ENCODE measurements at regions not wholly inside any gene's neighbourhood (a gene's known extent, or its start where the extent isn't known, plus 50 kb on each side); places are given as distances from the start of the nearest gene placed in this dataset.

GRCh38 chr22:48979482-48979881 is 848.2 kb downstream of the BRD1 start:
- no peak for FAIRE-seq

GRCh38 chr22:48976556-48977535 is 850.8 kb downstream of the BRD1 start:
- no peak for FAIRE-seq

- FAIRE-seq = no peak
Observed at GRCh38 chr22:48975886-48976285, 851.8 kb downstream of the BRD1 start.

GRCh38 chr22:48975316-48975741 is 852.3 kb downstream of the BRD1 start:
- FAIRE-seq = no peak

GRCh38 chr22:48974443-48975315 is 853.0 kb downstream of the BRD1 start:
- FAIRE-seq = no peak

- no peak for FAIRE-seq
Observed at GRCh38 chr22:48973694-48974041, 854.0 kb downstream of the BRD1 start.

GRCh38 chr22:48972979-48973693 is 854.5 kb downstream of the BRD1 start:
- no peak for FAIRE-seq

- no peak for FAIRE-seq
Observed at GRCh38 chr22:48968201-48968959, 859.3 kb downstream of the BRD1 start.

- FAIRE-seq = no peak
Observed at GRCh38 chr22:48963405-48963804, 864.3 kb downstream of the BRD1 start.

GRCh38 chr22:48961705-48962104 is 866.0 kb downstream of the BRD1 start:
- no peak for FAIRE-seq

GRCh38 chr22:48960980-48961660 is 866.6 kb downstream of the BRD1 start:
- no peak for FAIRE-seq

- FAIRE-seq = no peak
Observed at GRCh38 chr22:48960576-48960975, 867.1 kb downstream of the BRD1 start.

GRCh38 chr22:48959496-48959895 is 868.2 kb downstream of the BRD1 start:
- no peak for FAIRE-seq

GRCh38 chr22:48957987-48958321 is 869.7 kb downstream of the BRD1 start:
- no peak for FAIRE-seq

GRCh38 chr22:48957311-48957986 is 870.2 kb downstream of the BRD1 start:
- no peak for FAIRE-seq

GRCh38 chr22:48955351-48956311 is 872.0 kb downstream of the BRD1 start:
- no peak for FAIRE-seq

- no peak for FAIRE-seq
Observed at GRCh38 chr22:48954781-48955311, 872.8 kb downstream of the BRD1 start.

- FAIRE-seq = no peak
Observed at GRCh38 chr22:48953830-48954229, 873.8 kb downstream of the BRD1 start.

- FAIRE-seq = no peak
Observed at GRCh38 chr22:48953103-48953720, 874.5 kb downstream of the BRD1 start.
